ENCODE measurements at regions not wholly inside any gene's neighbourhood (a gene's known extent, or its start where the extent isn't known, plus 50 kb on each side); places are given as distances from the start of the nearest gene placed in this dataset.

DNA sequence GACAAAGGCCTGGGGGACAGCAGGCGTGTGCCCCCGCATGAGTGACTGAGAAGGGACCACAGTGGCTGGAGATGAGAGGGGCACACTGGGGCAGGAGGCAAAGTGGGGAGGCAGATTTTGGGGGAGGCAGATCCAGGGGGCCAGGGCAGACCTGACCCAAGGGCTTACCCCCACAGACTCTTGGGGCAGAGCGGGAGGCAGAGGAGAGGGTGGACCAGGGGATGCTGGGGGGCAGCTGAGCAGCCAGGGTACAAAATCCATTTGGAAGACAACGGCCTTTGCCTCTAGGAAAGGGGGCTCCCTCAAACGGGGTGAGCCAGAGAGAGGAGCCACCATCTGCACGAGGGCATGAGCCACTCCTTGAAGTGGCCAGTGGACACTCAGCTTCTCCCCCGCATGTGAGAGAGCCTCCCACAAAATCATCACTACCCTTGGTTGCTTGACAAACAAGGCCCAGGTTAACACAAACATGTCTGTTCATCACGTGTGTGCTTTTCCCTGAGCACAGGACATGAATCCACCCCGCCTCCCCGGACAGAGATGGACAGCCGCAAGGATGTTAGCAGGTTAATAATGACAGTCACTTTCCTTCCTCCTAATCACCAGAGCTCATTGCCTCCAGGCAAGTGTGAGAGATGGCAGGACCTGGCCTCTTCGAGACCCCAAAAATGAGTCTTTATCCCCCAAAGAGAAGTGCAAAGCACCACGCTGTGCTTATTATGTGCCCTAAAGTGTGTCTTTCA is 72.0 kb upstream of the RAB6C start:
- no peaks in the 10 kb centered on the region for H3K36me3 ChIP-seq (ENCODE audit: insufficient read depth, low read length)
- TF ChIP-seq, protein P1, sequence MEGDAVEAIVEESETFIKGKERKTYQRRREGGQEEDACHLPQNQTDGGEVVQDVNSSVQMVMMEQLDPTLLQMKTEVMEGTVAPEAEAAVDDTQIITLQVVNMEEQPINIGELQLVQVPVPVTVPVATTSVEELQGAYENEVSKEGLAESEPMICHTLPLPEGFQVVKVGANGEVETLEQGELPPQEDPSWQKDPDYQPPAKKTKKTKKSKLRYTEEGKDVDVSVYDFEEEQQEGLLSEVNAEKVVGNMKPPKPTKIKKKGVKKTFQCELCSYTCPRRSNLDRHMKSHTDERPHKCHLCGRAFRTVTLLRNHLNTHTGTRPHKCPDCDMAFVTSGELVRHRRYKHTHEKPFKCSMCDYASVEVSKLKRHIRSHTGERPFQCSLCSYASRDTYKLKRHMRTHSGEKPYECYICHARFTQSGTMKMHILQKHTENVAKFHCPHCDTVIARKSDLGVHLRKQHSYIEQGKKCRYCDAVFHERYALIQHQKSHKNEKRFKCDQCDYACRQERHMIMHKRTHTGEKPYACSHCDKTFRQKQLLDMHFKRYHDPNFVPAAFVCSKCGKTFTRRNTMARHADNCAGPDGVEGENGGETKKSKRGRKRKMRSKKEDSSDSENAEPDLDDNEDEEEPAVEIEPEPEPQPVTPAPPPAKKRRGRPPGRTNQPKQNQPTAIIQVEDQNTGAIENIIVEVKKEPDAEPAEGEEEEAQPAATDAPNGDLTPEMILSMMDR (IDR thresholded peaks at IDR 0.05; ENCODE audit: extremely low read depth, low read depth, low read length): no peak
- H3K27me3 ChIP-seq (ENCODE audit: insufficient read depth, low read length): no peaks in the 10 kb centered on the region
- no peaks in the 10 kb centered on the region for H3K9me3 ChIP-seq (ENCODE audit: low read depth, low read length)
- H4K20me1 ChIP-seq (ENCODE audit: insufficient read depth, low read length): no peaks in the 10 kb centered on the region
- no peak overlapping the region for H3K4me2 ChIP-seq (ENCODE audit: insufficient read depth, low read length)
- H3K4me1 ChIP-seq (ENCODE audit: insufficient read depth, low read length): no peaks in the 10 kb centered on the region
- H2AFZ ChIP-seq (ENCODE audit: low read length): no peak overlapping the region
- no peaks in the 10 kb centered on the region for H3K79me2 ChIP-seq (ENCODE audit: insufficient read depth, low read length)
- DNase-seq (ENCODE audit: insufficient read length, low spot score, missing footprints): no peak
- H3K27ac ChIP-seq (ENCODE audit: low read depth, low read length): no peak overlapping the region
- H3K4me3 ChIP-seq (ENCODE audit: insufficient read depth, low read length): no peak overlapping the region

DNA sequence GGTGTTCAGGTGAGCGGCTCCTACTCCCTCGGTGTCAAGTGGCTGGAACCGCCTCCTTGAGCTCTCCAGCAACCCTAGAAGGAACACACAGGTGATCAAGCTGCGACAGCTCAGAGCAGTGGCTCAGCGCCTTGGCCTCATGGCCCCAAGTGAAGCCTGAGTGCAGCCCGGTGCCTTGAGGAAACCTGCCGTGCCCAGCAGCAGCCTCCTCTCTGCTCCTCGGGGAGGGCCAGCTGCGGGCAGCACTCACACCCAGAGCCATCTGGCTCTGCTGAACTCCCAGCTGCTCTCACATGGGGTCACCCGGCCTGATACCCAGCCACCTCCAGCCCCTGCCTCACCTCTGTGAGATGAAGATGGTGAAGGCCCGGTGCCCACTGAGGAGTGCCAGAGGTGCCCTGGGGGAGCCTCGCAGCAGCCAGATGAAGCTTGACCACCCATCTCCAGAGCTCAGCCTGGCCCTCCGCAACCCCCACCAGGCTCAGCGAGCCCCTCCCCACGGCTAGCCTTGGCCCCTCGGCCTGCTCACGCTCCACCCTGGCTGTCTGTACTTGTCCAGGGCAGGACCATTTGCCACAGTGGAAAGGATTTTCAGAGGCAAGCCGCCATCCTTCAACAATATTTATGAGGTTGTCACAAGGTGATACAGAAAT is 70.6 kb upstream of the RAB6C start:
- no peaks in the 10 kb centered on the region for H3K79me2 ChIP-seq (ENCODE audit: insufficient read depth, low read length)
- no peak overlapping the region for H3K4me3 ChIP-seq (ENCODE audit: insufficient read depth, low read length)
- no peak overlapping the region for H3K27ac ChIP-seq (ENCODE audit: low read depth, low read length)
- TF ChIP-seq, protein P1 (IDR thresholded peaks at IDR 0.05; ENCODE audit: extremely low read depth, low read depth, low read length): no peak
- H3K4me2 ChIP-seq (ENCODE audit: insufficient read depth, low read length): no peak overlapping the region
- H3K27me3 ChIP-seq (ENCODE audit: insufficient read depth, low read length): no peaks in the 10 kb centered on the region
- no peaks in the 10 kb centered on the region for H4K20me1 ChIP-seq (ENCODE audit: insufficient read depth, low read length)
- H3K36me3 ChIP-seq (ENCODE audit: insufficient read depth, low read length): no peaks in the 10 kb centered on the region
- no peak for DNase-seq (ENCODE audit: insufficient read length, low spot score, missing footprints)
- H3K4me1 ChIP-seq (ENCODE audit: insufficient read depth, low read length): no peaks in the 10 kb centered on the region
- H3K9me3 ChIP-seq (ENCODE audit: low read depth, low read length): no peaks in the 10 kb centered on the region
- no peak overlapping the region for H2AFZ ChIP-seq (ENCODE audit: low read length)

- TF ChIP-seq, protein P1 (IDR thresholded peaks at IDR 0.05; ENCODE audit: extremely low read depth, low read depth, low read length): no peak
- Histone ChIP-seq H3K79me2 (ENCODE audit: insufficient read depth, low read length) (no peaks in the 10 kb centered on the region), H3K9me3 (ENCODE audit: low read depth, low read length) (no peaks in the 10 kb centered on the region), H3K4me3 (ENCODE audit: insufficient read depth, low read length) (no peak overlapping the region), H3K36me3 (ENCODE audit: insufficient read depth, low read length) (no peaks in the 10 kb centered on the region), H3K27me3 (ENCODE audit: insufficient read depth, low read length) (no peaks in the 10 kb centered on the region), H3K4me1 (ENCODE audit: insufficient read depth, low read length) (no peaks in the 10 kb centered on the region), H3K27ac (ENCODE audit: low read depth, low read length) (no peak overlapping the region), H4K20me1 (ENCODE audit: insufficient read depth, low read length) (no peaks in the 10 kb centered on the region), H3K4me2 (ENCODE audit: insufficient read depth, low read length) (no peak overlapping the region), H2AFZ (ENCODE audit: low read length) (no peak overlapping the region)
- DNase-seq (ENCODE audit: insufficient read length, low spot score, missing footprints): no peak
These were observed 69.6 kb upstream of the RAB6C start for GRCh38 chr2:129909651-129910418.
